KOPT-K1 (cell line): ENCODE measurements at regions not wholly inside any gene's neighbourhood (a gene's known extent, or its start where the extent isn't known, plus 50 kb on each side); places are given as distances from the start of the nearest gene placed in this dataset.

Experiments used
- H3K27ac ChIP-seq: fragments of 200-600 bp; sonication (generic); 2 replicates; pipeline ENCODE4 v1.5.1; 2016; ENCODE audit warnings: antibody characterized with exemption, mild to moderate bottlenecking, low read depth, low read length; ENCODE audit not compliant: poor library complexity, severe bottlenecking
- H3K36me3 ChIP-seq: fragments of 200-600 bp; sonication (generic); 2 replicates; pipeline ENCODE4 v1.5.1; 2017; ENCODE audit warnings: antibody characterized with exemption, mild to moderate bottlenecking, low read length, moderate library complexity; ENCODE audit not compliant: insufficient read depth
- H3K9me3 ChIP-seq: fragments of 200-600 bp; sonication (generic); 2 replicates; pipeline ENCODE4 v1.5.1; 2017; ENCODE audit warnings: antibody characterized with exemption, low read length, mild to moderate bottlenecking; ENCODE audit not compliant: insufficient read depth, poor library complexity, severe bottlenecking

- no peak overlapping the region for H3K27ac ChIP-seq
- H3K9me3 ChIP-seq = no peaks in the 10 kb centered on the region
- H3K36me3 ChIP-seq = no peaks in the 10 kb centered on the region
These were observed 206.7 kb upstream of the KLF4 start for GRCh38 chr9:107696302-107696701.

GRCh38 chr9:107694390-107694789, 204.8 kb upstream of the KLF4 start:
- Histone ChIP-seq H3K9me3 (no peaks in the 10 kb centered on the region), H3K36me3 (no peaks in the 10 kb centered on the region), H3K27ac (no peak overlapping the region)

- H3K27ac ChIP-seq = no peak overlapping the region
- H3K9me3 ChIP-seq = no peaks in the 10 kb centered on the region
These were observed 204.2 kb upstream of the KLF4 start for GRCh38 chr9:107693625-107694326.

GRCh38 chr9:107691664-107692063, 202.1 kb upstream of the KLF4 start:
- Histone ChIP-seq H3K9me3 (no peaks in the 10 kb centered on the region), H3K36me3 (no peaks in the 10 kb centered on the region), H3K27ac (no peak overlapping the region)

More at GRCh38 chr9:107693625-107694326, 204.2 kb upstream of the KLF4 start:
- H3K36me3 ChIP-seq = no peaks in the 10 kb centered on the region

GRCh38 chr9:107690021-107690420, 200.5 kb upstream of the KLF4 start:
- Histone ChIP-seq H3K36me3 (no peaks in the 10 kb centered on the region), H3K27ac (no peak overlapping the region), H3K9me3 (no peaks in the 10 kb centered on the region)

GRCh38 chr9:107688728-107689127, 199.2 kb upstream of the KLF4 start:
- H3K27ac ChIP-seq = no peak overlapping the region
- H3K9me3 ChIP-seq = no peaks in the 10 kb centered on the region

GRCh38 chr9:107685901-107686300, 196.3 kb upstream of the KLF4 start:
- Histone ChIP-seq H3K36me3 (no peaks in the 10 kb centered on the region), H3K9me3 (no peaks in the 10 kb centered on the region), H3K27ac (no peak overlapping the region)

More at GRCh38 chr9:107688728-107689127, 199.2 kb upstream of the KLF4 start:
- no peaks in the 10 kb centered on the region for H3K36me3 ChIP-seq

GRCh38 chr9:107685376-107685775, 195.8 kb upstream of the KLF4 start:
- Histone ChIP-seq H3K27ac (no peak overlapping the region), H3K36me3 (no peaks in the 10 kb centered on the region), H3K9me3 (no peaks in the 10 kb centered on the region)

GRCh38 chr9:107684224-107684623, 194.7 kb upstream of the KLF4 start:
- Histone ChIP-seq H3K9me3 (no peaks in the 10 kb centered on the region), H3K36me3 (no peaks in the 10 kb centered on the region), H3K27ac (no peak overlapping the region)

- Histone ChIP-seq H3K9me3 (no peaks in the 10 kb centered on the region), H3K36me3 (no peaks in the 10 kb centered on the region), H3K27ac (no peak overlapping the region)
These were observed 194.0 kb upstream of the KLF4 start for GRCh38 chr9:107683566-107683965.

- no peak overlapping the region for H3K27ac ChIP-seq
- H3K9me3 ChIP-seq = no peaks in the 10 kb centered on the region
These were observed 192.4 kb upstream of the KLF4 start for GRCh38 chr9:107681988-107682387.

GRCh38 chr9:107675351-107676259, 186.0 kb upstream of the KLF4 start:
- no peaks in the 10 kb centered on the region for H3K36me3 ChIP-seq
- H3K27ac ChIP-seq = no peak overlapping the region

More at GRCh38 chr9:107681988-107682387, 192.4 kb upstream of the KLF4 start:
- no peaks in the 10 kb centered on the region for H3K36me3 ChIP-seq

GRCh38 chr9:107674721-107675277, 185.2 kb upstream of the KLF4 start:
- H3K9me3 ChIP-seq = no peaks in the 10 kb centered on the region
- no peaks in the 10 kb centered on the region for H3K36me3 ChIP-seq
- no peak overlapping the region for H3K27ac ChIP-seq

More at GRCh38 chr9:107675351-107676259, 186.0 kb upstream of the KLF4 start:
- H3K9me3 ChIP-seq = no peaks in the 10 kb centered on the region

GRCh38 chr9:107673861-107674720, 184.5 kb upstream of the KLF4 start:
- Histone ChIP-seq H3K9me3 (no peaks in the 10 kb centered on the region), H3K27ac (no peak overlapping the region), H3K36me3 (no peaks in the 10 kb centered on the region)
